Skeletal muscle satellite cell (primary cell): ENCODE measurements at regions not wholly inside any gene's neighbourhood (a gene's known extent, or its start where the extent isn't known, plus 50 kb on each side); places are given as distances from the start of the nearest gene placed in this dataset.

Experiments
- H3K27me3 ChIP-seq: 2 replicates; pipeline ENCODE4 v1.7.0; 2013; ENCODE audit warnings: low read length; ENCODE audit not compliant: control insufficient read depth, insufficient read depth
- H3K36me3 ChIP-seq: 2 replicates; pipeline ENCODE4 v1.7.0; 2013; ENCODE audit warnings: mild to moderate bottlenecking, control low read depth, low read length; ENCODE audit not compliant: insufficient read depth
- H3K4me1 ChIP-seq: 2 replicates; pipeline ENCODE4 v1.7.0; 2013; ENCODE audit warnings: low read length; ENCODE audit not compliant: control insufficient read depth, insufficient read depth
- H3K4me2 ChIP-seq: 2 replicates; pipeline ENCODE4 v1.7.0; 2013; ENCODE audit warnings: mild to moderate bottlenecking, low read length
- H3K4me3 ChIP-seq: 2 replicates; pipeline ENCODE4 v1.7.0; 2013; ENCODE audit warnings: low read length
- H3K9ac ChIP-seq: 2 replicates; pipeline ENCODE4 v1.7.0; 2013; ENCODE audit warnings: mild to moderate bottlenecking, low read depth, low read length, moderate library complexity
- H3K9me3 ChIP-seq: replicated peaks from 2 replicates; pipeline ENCODE4 v1.7.0; 2013; ENCODE audit warnings: mild to moderate bottlenecking, control low read depth, low read length

- no peaks in the 10 kb centered on the region for H3K36me3 ChIP-seq
- no peak overlapping the region for H3K4me3 ChIP-seq
- no peak overlapping the region for H3K4me2 ChIP-seq
- no peak overlapping the region for H3K9ac ChIP-seq
- no peaks in the 10 kb centered on the region for H3K9me3 ChIP-seq
- no peaks in the 10 kb centered on the region for H3K27me3 ChIP-seq
- H3K4me1 ChIP-seq = no peaks in the 10 kb centered on the region
Observed at GRCh38 chr4:29521281-29521680, 1198.9 kb upstream of the PCDH7 start.

GRCh38 chr4:29536745-29537144 is 1183.4 kb upstream of the PCDH7 start:
- no peaks in the 10 kb centered on the region for H3K36me3 ChIP-seq
- no peak overlapping the region for H3K4me2 ChIP-seq
- no peak overlapping the region for H3K9ac ChIP-seq
- no peaks in the 10 kb centered on the region for H3K9me3 ChIP-seq
- H3K4me3 ChIP-seq = no peak overlapping the region
- no peaks in the 10 kb centered on the region for H3K27me3 ChIP-seq
- no peaks in the 10 kb centered on the region for H3K4me1 ChIP-seq

DNA sequence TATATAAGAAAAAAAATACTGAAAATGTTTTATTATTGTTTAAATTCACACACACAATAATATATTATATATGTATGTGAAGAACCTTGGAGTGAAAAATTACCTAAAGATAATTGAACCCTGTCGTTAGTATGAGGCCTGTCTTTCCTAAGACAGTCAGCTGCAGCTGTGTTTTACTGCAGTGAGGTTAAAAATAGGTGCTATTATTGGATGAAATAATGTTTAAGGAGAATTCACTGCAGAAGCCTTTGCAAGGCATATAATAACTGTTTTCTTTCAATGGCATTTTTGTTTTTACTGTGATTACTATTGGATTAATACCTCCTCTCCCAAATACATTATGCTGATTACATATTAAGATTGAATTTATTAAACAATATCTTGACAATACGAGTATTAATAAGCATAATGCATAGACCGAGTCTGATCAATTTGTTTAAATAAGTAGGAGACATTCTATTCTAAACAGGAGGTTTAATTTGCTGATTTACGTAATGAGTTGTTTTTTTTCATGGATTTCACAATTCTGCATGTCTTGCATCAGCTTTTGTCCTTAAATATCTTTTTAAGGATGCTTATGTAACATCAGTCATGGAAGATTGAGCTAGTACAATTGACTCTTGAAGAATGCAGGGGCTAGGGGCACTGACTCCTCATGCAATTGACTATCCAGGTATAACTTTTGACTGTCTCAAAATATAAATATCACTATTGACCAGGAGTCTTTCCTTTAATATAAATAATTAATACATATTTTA is 1181.1 kb upstream of the PCDH7 start:
- Histone ChIP-seq H3K36me3 (no peaks in the 10 kb centered on the region), H3K4me1 (no peaks in the 10 kb centered on the region)

GRCh38 chr4:29540439-29541102 is 1179.6 kb upstream of the PCDH7 start:
- no peak overlapping the region for H3K4me3 ChIP-seq
- no peaks in the 10 kb centered on the region for H3K27me3 ChIP-seq
- no peak overlapping the region for H3K4me2 ChIP-seq
- H3K4me1 ChIP-seq = no peaks in the 10 kb centered on the region
- H3K9ac ChIP-seq = no peak overlapping the region
- H3K36me3 ChIP-seq = no peaks in the 10 kb centered on the region
- no peaks in the 10 kb centered on the region for H3K9me3 ChIP-seq

More for the DNA sequence above, 1181.1 kb upstream of the PCDH7 start:
- Histone ChIP-seq H3K27me3 (no peaks in the 10 kb centered on the region), H3K4me3 (no peak overlapping the region), H3K9me3 (no peaks in the 10 kb centered on the region), H3K4me2 (no peak overlapping the region), H3K9ac (no peak overlapping the region)

GRCh38 chr4:29541757-29542156 is 1178.4 kb upstream of the PCDH7 start:
- Histone ChIP-seq H3K27me3 (no peaks in the 10 kb centered on the region), H3K9me3 (no peaks in the 10 kb centered on the region), H3K9ac (no peak overlapping the region), H3K36me3 (no peaks in the 10 kb centered on the region), H3K4me3 (no peak overlapping the region), H3K4me1 (no peaks in the 10 kb centered on the region), H3K4me2 (no peak overlapping the region)

GRCh38 chr4:29549342-29549741 is 1170.8 kb upstream of the PCDH7 start:
- H3K9me3 ChIP-seq = no peaks in the 10 kb centered on the region
- no peak overlapping the region for H3K9ac ChIP-seq
- no peaks in the 10 kb centered on the region for H3K36me3 ChIP-seq
- no peaks in the 10 kb centered on the region for H3K27me3 ChIP-seq
- H3K4me1 ChIP-seq = no peaks in the 10 kb centered on the region
- H3K4me2 ChIP-seq = no peak overlapping the region
- no peak overlapping the region for H3K4me3 ChIP-seq

GRCh38 chr4:29551821-29552220 is 1168.3 kb upstream of the PCDH7 start:
- no peaks in the 10 kb centered on the region for H3K36me3 ChIP-seq
- no peaks in the 10 kb centered on the region for H3K4me1 ChIP-seq
- no peaks in the 10 kb centered on the region for H3K9me3 ChIP-seq
- no peak overlapping the region for H3K9ac ChIP-seq
- H3K27me3 ChIP-seq = no peaks in the 10 kb centered on the region
- no peak overlapping the region for H3K4me2 ChIP-seq
- H3K4me3 ChIP-seq = no peak overlapping the region

- no peaks in the 10 kb centered on the region for H3K27me3 ChIP-seq
- no peak overlapping the region for H3K9ac ChIP-seq
- no peak overlapping the region for H3K4me3 ChIP-seq
- no peaks in the 10 kb centered on the region for H3K36me3 ChIP-seq
- no peak overlapping the region for H3K4me2 ChIP-seq
- no peaks in the 10 kb centered on the region for H3K4me1 ChIP-seq
- no peaks in the 10 kb centered on the region for H3K9me3 ChIP-seq
Observed at GRCh38 chr4:29553846-29554245, 1166.3 kb upstream of the PCDH7 start.

DNA sequence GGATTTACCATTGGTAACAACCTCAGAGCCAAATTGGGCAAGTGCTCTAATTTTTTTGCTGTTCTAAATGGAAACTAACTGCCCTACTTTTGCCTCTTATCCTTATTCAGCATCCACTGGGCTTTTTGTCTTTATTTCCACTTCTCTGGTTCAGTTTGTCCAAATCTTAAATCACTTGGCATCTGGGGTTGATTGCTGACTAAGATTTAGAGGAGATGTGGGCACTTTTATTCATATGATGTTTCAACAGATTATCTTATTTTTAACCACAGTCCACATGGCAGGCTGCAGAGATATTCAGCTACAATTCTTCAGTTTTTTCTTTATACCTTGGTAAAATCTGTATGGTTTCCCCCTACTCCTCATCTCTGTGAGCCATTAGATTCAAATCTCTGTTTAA is 1161.4 kb upstream of the PCDH7 start:
- Histone ChIP-seq H3K9ac (no peak overlapping the region), H3K36me3 (no peaks in the 10 kb centered on the region), H3K4me3 (no peak overlapping the region), H3K9me3 (no peaks in the 10 kb centered on the region), H3K27me3 (no peaks in the 10 kb centered on the region), H3K4me2 (no peak overlapping the region), H3K4me1 (no peaks in the 10 kb centered on the region)

DNA sequence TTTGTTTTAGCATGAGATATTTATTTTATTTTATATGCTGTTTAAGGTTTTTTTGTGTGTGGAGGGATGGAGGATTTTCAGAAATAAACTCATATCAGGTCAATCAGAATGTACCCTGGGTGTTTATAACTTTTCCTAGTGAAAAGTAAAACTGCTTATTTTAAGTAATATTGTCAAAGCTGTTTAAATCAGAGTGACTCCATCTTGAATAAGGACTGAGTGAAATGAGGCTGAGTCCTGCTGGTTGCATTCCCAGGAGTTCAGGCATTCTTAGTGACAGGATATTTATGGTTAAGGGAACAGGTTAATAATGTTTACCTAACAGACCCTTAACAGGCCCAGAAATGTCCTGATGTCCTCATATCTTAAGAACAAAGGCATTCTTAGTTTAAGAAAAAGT is 1160.9 kb upstream of the PCDH7 start:
- no peaks in the 10 kb centered on the region for H3K27me3 ChIP-seq
- H3K4me3 ChIP-seq = no peak overlapping the region
- H3K36me3 ChIP-seq = no peaks in the 10 kb centered on the region
- H3K4me2 ChIP-seq = no peak overlapping the region
- H3K9ac ChIP-seq = no peak overlapping the region
- H3K9me3 ChIP-seq = no peaks in the 10 kb centered on the region
- no peaks in the 10 kb centered on the region for H3K4me1 ChIP-seq

GRCh38 chr4:29560452-29560851 is 1159.7 kb upstream of the PCDH7 start:
- Histone ChIP-seq H3K9me3 (no peaks in the 10 kb centered on the region), H3K4me3 (no peak overlapping the region), H3K36me3 (no peaks in the 10 kb centered on the region), H3K4me2 (no peak overlapping the region), H3K9ac (no peak overlapping the region), H3K4me1 (no peaks in the 10 kb centered on the region), H3K27me3 (no peaks in the 10 kb centered on the region)

DNA sequence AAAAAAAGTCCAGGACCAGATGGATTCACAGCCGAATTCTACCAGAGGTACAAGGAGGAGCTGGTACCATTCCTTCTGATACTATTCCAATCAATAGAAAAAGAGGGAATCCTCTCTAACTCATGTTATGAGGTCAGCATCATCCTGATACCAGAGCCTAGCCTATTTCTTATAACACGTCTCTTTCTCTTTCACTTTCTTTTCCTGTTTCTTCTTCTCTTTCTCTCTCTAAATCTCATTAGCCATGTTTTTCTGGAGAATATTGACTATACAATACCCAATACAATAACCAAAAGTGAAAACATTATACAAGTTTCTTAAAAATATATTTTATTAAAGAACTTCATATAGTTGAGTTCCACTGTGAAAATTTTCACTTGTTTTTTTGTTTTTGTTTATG is 1154.9 kb upstream of the PCDH7 start:
- no peak overlapping the region for H3K4me2 ChIP-seq
- H3K9me3 ChIP-seq = no peaks in the 10 kb centered on the region
- H3K4me3 ChIP-seq = no peak overlapping the region
- no peaks in the 10 kb centered on the region for H3K4me1 ChIP-seq
- H3K9ac ChIP-seq = no peak overlapping the region
- no peaks in the 10 kb centered on the region for H3K27me3 ChIP-seq
- H3K36me3 ChIP-seq = no peaks in the 10 kb centered on the region
